ENCODE measurements at regions not wholly inside any gene's neighbourhood (a gene's known extent, or its start where the extent isn't known, plus 50 kb on each side); places are given as distances from the start of the nearest gene placed in this dataset.

GRCh38 chr10:124166431-124167125 lies 73.2 kb upstream of the CHST15 start:
- TF ChIP-seq ZNF26 (tag by site-specific recombination; IDR thresholded peaks at IDR 0.05) (no peak), HOXD13 (CRISPR knock-in tag; IDR thresholded peaks at IDR 0.05; ENCODE audit: borderline replicate concordance) (no peak)

All from HEK293 (cell line).